Left hindlimb (tissue), 1 donor: ENCODE measurements at regions not wholly inside any gene's neighbourhood (a gene's known extent, or its start where the extent isn't known, plus 50 kb on each side); places are given as distances from the start of the nearest gene placed in this dataset.

Experiments used
- DNase-seq: peaks from one replicate; pipeline ENCODE4 v3.0.0-alpha.2; 2018

- DNase-seq, result no peak
Observed at GRCh38 chr7:18320971-18321567, 174.5 kb upstream of the HDAC9 start.

GRCh38 chr7:18330548-18330947, 165.0 kb upstream of the HDAC9 start:
- DNase-seq, result no peak

GRCh38 chr7:18336626-18337025, 158.9 kb upstream of the HDAC9 start:
- DNase-seq, result no peak

GRCh38 chr7:18337048-18337809, 158.3 kb upstream of the HDAC9 start:
- no peak for DNase-seq

GRCh38 chr7:18338910-18339523, 156.5 kb upstream of the HDAC9 start:
- DNase-seq, result no peak

- DNase-seq, result no peak
Observed at GRCh38 chr7:18341756-18342155, 153.8 kb upstream of the HDAC9 start.

GRCh38 chr7:18343047-18343446, 152.5 kb upstream of the HDAC9 start:
- DNase-seq, result no peak

- no peak for DNase-seq
Observed at GRCh38 chr7:18344536-18344935, 151.0 kb upstream of the HDAC9 start.

GRCh38 chr7:18345641-18346234, 149.8 kb upstream of the HDAC9 start:
- DNase-seq, result peak; percentile 42

- DNase-seq, result no peak
Observed at GRCh38 chr7:18347170-18347569, 148.4 kb upstream of the HDAC9 start.

GRCh38 chr7:18350678-18351077, 144.9 kb upstream of the HDAC9 start:
- peak; percentile 34 for DNase-seq

- peak; percentile 45 for DNase-seq
Observed at GRCh38 chr7:18352339-18353255, 143.0 kb upstream of the HDAC9 start.

- DNase-seq, result no peak
Observed at GRCh38 chr7:18353339-18353738, 142.2 kb upstream of the HDAC9 start.

- no peak for DNase-seq
Observed at GRCh38 chr7:18354108-18355085, 141.2 kb upstream of the HDAC9 start.

GRCh38 chr7:18356191-18356645, 139.3 kb upstream of the HDAC9 start:
- no peak for DNase-seq

GRCh38 chr7:18357691-18358090, 137.9 kb upstream of the HDAC9 start:
- no peak for DNase-seq

GRCh38 chr7:18361756-18362155, 133.8 kb upstream of the HDAC9 start:
- DNase-seq, result peak; percentile 70

GRCh38 chr7:18363751-18364380, 131.7 kb upstream of the HDAC9 start:
- DNase-seq, result no peak

GRCh38 chr7:18364396-18364795, 131.2 kb upstream of the HDAC9 start:
- no peak for DNase-seq

GRCh38 chr7:18366394-18366793, 129.2 kb upstream of the HDAC9 start:
- DNase-seq, result no peak

- DNase-seq, result no peak
Observed at GRCh38 chr7:18369011-18369410, 126.5 kb upstream of the HDAC9 start.
